ENCODE measurements at regions not wholly inside any gene's neighbourhood (a gene's known extent, or its start where the extent isn't known, plus 50 kb on each side); places are given as distances from the start of the nearest gene placed in this dataset.

GRCh38 chr18:2312440-2312839 lies 258.9 kb downstream of the METTL4 start:
- no peak overlapping the region for H3K4me3 ChIP-seq (ENCODE audit: low read depth, low read length)
- TF ChIP-seq CTCF (IDR thresholded peaks at IDR 0.05; ENCODE audit: low read depth, low read length, missing control alignments), result no peak
- DNase-seq (ENCODE audit: low read depth), result no peak

GRCh38 chr18:2313332-2313731 lies 258.0 kb downstream of the METTL4 start:
- TF ChIP-seq CTCF (IDR thresholded peaks at IDR 0.05; ENCODE audit: low read depth, low read length, missing control alignments), result no peak
- DNase-seq (ENCODE audit: low read depth), result no peak
- no peak overlapping the region for H3K4me3 ChIP-seq (ENCODE audit: low read depth, low read length)

- DNase-seq (ENCODE audit: low read depth), result no peak
- no peak for TF ChIP-seq CTCF (IDR thresholded peaks at IDR 0.05; ENCODE audit: low read depth, low read length, missing control alignments)
Observed at GRCh38 chr18:2316082-2316750, 255.1 kb downstream of the METTL4 start.

GRCh38 chr18:2316751-2317696 lies 254.3 kb downstream of the METTL4 start:
- no peak overlapping the region for H3K4me3 ChIP-seq (ENCODE audit: low read depth, low read length)
- DNase-seq (ENCODE audit: low read depth), result no peak
- no peak for TF ChIP-seq CTCF (IDR thresholded peaks at IDR 0.05; ENCODE audit: low read depth, low read length, missing control alignments)

More at GRCh38 chr18:2316082-2316750, 255.1 kb downstream of the METTL4 start:
- no peak overlapping the region for H3K4me3 ChIP-seq (ENCODE audit: low read depth, low read length)

GRCh38 chr18:2324459-2324858 lies 246.8 kb downstream of the METTL4 start:
- H3K4me3 ChIP-seq (ENCODE audit: low read depth, low read length), result no peak overlapping the region
- TF ChIP-seq CTCF (IDR thresholded peaks at IDR 0.05; ENCODE audit: low read depth, low read length, missing control alignments), result no peak
- no peak for DNase-seq (ENCODE audit: low read depth)

- no peak overlapping the region for H3K4me3 ChIP-seq (ENCODE audit: low read depth, low read length)
- DNase-seq (ENCODE audit: low read depth), result no peak
- TF ChIP-seq CTCF (IDR thresholded peaks at IDR 0.05; ENCODE audit: low read depth, low read length, missing control alignments), result no peak
Observed at GRCh38 chr18:2325308-2325849, 245.9 kb downstream of the METTL4 start.

Data from GM12864 (cell line).